Left ventricle myocardium superior (tissue), 1 donor: ENCODE measurements at regions not wholly inside any gene's neighbourhood (a gene's known extent, or its start where the extent isn't known, plus 50 kb on each side); places are given as distances from the start of the nearest gene placed in this dataset.

Source experiments
- ATAC-seq: fragments of 200-7000 bp; cut with Tn5 transposase; one replicate; pipeline ENCODE4 v1.9.1; 2020; ENCODE audit warnings: mild to moderate bottlenecking, moderate library complexity
- DNase-seq: peaks from one replicate; pipeline ENCODE4 v3.0.0-alpha.2; 2020
- intact Hi-C: fragments of 100-400 bp; cut with micrococcal nuclease; formaldehyde crosslinking; loops from one replicate; pipeline ENCODE4 v1.11.0; 2022
- donor health status: DM: no; HTN: yes; CAD: no; lungs with severe emphysema.

DNA sequence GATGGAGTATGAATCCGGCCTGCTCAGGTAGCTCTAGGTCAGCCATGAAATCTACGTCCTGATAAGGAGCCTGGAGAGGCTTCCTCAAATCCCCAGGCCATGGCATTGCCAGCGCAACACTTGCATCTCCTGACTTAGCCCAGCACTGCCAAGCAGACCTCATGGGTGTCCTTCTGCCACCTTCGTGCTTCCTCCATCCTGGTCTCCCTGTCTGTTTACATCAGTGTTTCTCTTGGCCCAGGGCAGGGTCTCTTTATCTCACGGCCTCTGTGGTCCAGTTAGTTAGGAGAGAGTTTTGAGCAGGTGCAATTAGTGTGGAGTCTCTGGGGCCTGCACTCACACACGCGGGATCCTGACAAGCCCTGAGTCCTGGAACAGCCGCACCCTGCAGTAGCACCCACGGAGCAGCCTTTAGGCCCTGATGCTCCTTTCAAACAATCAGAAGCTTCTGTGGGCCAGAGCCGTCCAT lies 193.1 kb upstream of the ARL4C start:
- no peak for ATAC-seq
- intact Hi-C loops = no loop called here
- DNase-seq = no peak

DNA sequence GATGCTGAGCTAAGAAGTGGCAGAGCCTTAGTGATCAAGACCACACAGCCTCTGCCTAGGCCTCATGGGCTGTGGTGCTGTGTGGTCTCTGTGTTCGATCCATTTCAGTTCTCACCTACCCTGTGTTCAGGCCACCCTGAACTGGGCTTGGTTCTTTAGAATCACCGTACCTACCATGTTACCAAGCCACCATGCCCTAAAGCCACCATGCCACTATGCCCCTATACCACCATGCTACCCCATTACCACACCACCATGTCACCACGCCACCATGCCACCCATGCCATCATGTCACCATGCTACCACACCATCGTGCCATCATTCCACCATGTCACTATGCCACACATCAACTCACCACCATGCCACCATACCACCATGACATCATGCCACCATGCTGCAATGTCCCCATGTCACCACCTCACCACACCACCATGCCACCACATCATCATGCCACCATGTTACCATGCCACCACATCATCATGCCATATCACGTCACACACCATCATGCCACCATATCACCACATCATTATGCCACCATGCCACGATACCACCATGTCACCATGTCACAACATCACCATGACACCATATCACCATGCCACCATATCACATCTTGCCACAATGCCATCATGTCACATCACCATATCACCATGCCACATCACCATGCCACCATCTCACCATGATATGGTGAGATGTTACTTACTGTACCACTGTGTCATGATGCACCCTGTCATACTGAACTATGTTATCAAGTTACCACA lies 191.0 kb upstream of the ARL4C start:
- intact Hi-C loops = no loop called here
- DNase-seq = no peak
- no peak for ATAC-seq

DNA sequence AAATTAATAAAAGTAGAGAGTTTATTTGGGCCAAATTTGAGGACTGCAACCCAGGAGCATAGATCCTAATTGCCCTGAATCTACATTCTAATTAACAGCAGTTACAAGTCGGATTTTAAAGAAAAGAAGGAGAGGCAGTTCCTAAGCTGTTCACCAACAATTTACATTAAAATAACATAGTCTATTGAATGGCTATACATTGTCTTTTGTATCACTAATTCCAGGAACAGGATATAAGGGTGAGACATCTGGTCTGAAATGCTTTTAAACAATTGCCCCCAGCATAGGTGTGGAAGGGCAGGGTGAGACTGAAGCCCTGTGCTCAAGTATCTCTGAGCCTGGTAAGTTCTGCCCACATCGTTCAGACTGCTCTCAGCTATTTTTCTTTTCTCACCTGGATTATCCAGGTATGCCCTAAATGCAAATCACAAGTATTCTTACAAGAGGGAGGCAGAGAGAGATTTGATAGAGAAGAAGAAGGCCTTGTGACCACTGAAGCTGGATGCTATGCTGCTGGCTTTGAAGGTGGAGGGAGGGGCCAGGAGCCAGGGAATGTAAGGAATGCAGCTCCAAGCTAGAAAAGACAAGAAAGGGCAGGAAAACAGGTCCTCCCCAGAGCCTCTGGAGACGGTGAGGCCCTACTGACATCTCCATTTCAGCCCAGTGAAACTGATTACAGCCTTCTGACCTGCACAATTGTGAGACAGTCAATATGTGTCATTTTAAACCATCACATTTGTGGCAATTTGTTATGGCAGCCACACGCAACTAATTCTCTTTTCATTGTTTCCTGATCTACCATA lies 189.4 kb upstream of the ARL4C start:
- intact Hi-C loops = no loop called here
- DNase-seq (no peak), ATAC-seq (no peak)

DNA sequence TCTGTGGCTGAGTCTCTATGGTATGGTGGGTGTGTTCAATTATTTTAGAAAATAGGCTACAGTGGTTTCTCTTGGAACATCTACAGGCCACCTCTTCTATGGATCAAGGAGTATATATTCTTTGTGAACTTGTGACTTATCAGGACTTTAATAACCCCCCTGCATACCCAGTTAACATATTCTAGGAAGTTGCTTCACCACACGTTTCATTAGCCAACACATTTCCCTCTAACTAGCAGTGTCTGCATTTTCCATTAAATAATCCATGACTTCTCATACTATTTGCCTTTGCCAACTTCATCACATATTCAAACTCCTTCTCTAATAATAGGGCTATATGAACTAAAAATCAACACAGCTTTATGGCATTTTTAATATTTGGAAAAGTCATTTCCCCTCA lies 187.6 kb upstream of the ARL4C start:
- intact Hi-C loops = no loop called here
- no peak for ATAC-seq
- no peak for DNase-seq

DNA sequence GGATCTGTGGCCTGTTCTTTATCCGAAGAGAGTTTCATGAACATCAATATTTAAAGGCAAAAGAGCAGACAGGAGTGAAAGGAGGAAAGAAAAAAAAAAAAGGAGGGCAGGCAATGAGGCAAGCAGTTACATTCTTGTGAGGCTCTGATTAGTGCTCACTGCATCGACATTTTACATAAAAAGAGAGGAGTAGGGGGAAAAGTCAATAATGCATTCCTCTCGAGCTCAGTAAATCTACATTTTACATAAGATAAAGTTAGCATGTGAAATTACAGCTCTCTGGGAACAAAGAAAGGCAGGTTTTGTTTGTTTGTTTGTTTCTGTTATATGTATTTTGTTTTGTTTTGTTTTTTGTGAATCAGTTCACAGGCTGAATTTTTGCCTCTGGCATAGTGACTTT lies 187.1 kb upstream of the ARL4C start:
- intact Hi-C loops = no loop called here
- DNase-seq = no peak
- no peak for ATAC-seq

DNA sequence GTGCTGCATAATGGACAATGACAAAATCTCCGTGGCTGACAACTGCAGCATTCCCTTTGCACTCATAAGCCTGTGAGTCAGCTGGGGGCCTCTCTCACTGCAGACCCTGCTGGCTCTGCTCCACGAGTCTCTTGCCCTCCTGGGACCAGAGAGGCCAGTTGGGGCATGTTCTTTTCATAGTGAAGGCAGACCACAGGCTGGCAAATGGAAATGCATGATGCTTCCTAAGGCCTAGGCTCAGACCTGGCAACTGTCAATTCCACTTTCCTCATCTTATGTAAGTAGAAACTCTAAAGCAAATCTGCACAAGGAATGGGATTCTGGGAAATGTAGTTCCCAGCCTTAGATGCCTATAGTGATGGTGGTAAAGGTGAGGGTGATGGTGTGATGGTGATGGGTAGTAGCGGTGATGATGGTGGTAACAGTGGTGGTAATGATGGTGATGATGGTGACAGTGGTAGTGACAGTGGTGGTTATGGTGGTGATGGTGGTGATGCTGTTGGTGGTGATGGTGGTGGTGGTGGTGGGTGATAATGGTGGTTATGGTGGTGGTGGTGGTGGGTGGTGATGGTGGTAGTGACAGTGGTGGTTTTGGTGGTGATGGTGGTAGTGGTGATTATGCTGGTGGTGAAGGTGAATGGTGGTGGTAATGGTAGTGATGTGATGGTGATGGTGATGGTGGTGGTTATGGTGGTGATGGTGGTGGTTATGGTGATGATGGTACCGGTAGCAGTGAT lies 185.8 kb upstream of the ARL4C start:
- no peak for DNase-seq
- intact Hi-C loops = no loop called here
- ATAC-seq = no peak

DNA sequence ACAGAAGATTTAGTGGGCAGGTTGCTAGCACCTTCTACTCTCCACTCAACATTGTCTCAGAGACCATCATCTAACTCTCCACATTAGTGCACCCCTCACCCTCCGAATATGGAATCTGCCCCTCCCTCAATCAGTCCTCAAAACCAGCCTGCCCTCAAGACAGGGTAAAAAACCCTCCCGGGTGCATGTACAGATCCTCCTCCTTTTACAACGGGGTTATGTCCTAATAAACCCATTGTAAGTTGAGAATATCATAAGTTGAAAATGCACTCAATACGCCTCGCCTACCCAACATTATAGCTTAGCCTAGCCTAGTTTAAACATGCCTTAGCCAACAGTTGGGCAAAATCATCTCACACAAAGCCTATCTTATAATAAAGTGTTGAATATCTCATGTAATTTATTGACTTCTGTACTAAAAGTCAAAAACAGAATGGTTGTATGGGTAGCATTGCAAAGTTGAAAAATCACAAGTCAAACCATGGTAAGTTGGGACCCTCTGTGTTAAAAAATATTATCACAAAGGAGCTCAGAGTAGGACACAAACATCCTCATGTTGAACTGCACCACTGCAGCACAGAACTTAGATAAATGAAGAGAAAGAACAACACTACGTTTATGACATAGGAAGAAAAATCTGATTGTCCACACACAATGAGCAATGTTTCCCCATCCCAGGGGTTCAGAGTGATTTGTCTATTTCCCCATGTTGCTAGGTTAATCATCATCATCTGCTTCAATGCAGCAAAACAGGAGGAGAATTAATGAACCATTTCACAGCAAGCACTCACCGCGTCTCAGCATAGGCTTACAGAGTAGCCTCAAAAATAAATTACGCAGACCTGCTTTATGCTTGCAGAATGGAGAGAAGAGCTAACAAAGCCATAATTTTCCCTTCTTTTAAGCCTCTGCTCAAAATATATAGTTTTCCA lies 184.1 kb upstream of the ARL4C start:
- DNase-seq (no peak), ATAC-seq (no peak)
- intact Hi-C loops = no loop called here

DNA sequence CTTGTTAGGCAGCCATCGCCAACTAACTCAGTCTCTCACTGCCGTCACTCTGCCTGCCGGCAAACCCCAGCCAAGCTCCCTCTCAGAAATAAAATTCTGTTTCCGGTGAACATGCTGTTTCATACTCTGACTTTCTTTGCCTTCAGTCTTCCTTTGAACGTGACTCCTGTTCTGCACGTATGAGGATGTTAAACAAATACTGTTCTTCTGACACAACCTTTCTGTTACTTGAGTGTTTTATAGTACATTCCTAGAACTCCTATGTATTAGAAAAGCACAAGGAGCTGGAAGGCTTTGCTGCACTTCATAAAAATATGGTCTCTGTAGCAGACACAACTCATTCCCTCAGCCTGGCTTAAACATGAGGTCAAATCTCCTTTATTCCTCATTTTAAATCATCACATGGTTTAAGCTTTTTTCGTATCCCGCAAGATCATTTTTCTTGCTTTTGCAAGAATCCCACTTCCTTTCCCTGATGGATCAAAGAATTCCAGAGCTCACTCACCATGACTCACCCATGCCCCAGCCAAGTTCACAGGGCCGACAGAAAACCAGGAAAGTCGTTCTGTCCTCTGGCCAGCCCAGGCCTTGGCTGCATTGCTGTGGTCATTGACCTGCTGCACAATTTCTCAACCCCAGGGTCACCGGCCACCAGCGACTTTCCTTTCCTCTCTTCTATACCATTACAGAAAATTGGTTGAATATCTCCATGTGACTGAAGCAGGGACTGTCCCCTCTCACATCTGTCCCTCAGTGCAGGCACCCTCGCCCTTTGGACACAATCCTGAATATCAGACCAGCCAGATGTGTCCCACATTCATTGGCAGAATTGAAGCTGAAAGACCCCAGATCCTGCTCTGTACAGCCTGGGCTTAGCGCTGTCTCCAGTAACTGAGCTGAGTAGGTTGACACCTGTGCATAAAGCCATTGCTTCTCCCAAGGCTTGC lies 183.1 kb upstream of the ARL4C start:
- intact Hi-C loops = no loop called here
- DNase-seq (peak; percentile 69), ATAC-seq (peak; percentile 94)

DNA sequence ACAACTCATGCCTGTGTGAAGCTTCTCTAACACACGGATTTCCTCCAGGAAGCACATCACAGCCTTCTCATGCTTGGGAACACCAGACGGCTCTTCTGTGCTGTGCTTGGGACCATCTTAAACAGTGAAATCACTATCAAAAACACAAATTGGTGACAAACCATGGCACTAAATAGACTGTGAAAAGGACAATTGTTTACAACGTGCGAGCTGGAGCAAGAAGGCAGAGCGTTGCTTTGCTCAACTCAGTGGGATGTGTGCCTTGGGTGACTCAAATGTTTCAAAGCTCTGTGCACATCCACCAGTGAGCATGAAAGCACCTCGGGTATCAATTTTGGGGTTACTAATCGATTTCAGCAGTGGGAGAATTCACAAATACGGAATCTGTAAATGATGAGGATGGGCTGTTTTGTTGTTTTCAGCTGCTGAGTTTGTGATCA lies 182.4 kb upstream of the ARL4C start:
- intact Hi-C loops = no loop called here
- DNase-seq = no peak
- no peak for ATAC-seq

DNA sequence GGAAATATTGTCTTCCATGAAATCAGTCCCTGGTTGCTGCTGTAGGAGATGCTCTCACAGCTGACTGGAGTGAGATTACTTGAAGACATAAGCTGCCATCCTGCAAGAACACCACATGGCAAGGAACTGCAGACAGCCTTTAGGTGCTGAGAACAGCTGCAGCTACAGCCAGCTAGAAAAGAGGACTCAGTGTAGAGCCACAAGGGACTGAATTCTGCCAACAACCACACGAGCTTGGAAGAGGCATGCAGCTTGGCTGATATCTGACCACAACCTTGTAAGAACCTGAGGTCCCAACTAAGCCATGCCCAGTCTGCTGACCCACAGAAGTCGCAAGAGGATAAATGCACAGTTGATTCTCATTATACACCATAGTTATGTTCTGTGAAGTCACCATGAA lies 181.8 kb upstream of the ARL4C start:
- ATAC-seq (no peak), DNase-seq (no peak)
- intact Hi-C loops = no loop called here

DNA sequence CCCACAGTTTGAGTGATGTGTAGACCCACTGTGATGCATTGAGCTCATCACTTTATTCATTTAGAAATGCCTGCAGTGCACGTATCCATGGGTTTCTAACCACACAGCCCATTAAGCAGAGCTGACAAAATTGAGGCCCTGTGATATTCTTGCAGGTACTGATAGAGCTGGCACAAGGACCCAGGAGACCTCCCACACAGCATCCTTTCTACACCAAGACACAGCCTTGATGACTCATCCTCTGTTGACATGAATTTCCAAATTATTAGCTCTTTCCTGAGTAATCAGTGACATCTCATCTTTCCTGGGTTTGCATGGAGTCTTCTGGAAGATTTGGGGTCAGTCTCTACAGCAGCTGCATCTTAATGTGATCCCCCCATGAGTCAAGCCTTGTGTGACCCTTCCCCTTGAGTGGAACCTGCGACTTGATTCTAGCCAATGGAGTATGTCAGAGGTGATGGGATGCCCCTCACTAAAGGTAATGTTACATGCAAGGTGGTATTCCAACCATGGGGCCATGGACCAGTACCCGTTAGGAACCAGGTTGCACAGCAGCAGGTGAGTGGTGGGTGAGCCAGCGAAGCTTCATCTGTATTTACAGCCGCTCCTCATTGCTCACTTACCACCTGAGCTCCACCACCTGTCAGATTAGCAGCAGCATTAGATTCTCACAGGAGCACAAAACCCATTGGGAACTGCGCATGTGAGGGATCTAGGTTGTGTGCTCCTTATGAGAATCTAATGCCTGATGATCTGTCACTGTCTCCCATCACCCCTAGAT lies 181.1 kb upstream of the ARL4C start:
- intact Hi-C loops = no loop called here
- ATAC-seq (no peak), DNase-seq (no peak)

DNA sequence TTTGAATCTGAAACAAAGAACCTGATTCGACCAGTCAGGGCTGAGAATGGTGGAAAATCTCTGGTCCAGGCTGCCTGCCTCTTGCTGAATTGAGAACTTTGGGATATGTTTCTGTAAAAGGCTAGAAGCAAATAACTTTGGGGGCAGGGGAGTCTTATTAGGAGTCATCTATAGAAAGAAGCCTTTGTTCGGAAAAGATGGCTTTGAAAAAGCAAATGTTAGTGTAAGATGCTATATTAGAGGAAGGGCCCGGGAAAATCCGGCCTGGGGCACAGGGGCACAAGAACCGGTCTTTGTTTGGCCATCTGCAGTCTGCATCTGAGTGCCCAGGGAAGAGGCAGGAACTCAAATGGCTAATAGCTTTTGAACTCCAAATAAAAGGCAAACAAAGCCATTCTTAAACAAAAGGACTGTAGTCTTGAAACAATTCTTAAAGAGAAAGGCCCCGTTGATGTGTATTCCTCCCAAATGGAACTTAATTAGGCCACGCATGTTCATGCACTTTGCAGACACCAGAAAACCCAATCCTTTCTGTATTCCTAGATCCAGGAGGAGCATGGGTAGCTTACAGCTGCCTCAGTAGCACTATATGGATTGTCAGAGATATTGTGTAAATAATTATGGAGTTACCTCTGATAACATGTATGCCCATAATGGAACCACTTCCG lies 180.0 kb upstream of the ARL4C start:
- DNase-seq (no peak), ATAC-seq (no peak)
- intact Hi-C loops = no loop called here

DNA sequence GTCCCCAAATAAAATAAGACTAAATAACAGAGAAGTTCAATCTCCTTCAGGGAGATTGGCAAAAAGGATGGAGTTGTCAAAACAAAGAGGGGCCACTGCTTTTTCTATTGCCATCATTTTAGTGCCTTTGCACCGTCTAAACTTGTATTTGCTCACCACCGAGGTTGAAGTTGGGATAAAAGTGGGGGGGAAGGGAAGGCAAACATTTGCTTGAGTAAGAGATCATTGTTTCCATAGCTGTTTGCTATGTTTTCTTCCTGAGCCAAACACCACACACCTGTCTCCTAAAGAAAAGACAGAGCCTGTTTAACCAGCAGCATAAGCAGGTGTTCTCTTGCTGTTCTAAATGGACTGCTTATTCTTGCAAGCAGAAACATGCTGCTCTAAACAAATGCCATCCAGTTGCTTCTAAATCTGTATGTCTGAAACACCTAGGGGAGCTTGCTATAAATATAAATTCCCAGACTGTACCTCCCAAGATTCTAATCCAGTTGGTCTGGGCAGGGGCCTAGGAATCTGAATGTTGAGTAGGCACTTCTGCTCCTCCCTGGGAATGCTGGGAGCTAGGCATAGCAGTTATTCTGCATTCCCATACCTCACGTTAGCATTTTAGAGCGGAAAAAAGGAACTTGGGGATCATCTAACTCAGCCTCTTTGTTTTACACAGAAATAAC lies 179.4 kb upstream of the ARL4C start:
- ATAC-seq (no peak), DNase-seq (no peak)
- intact Hi-C loops = no loop called here

DNA sequence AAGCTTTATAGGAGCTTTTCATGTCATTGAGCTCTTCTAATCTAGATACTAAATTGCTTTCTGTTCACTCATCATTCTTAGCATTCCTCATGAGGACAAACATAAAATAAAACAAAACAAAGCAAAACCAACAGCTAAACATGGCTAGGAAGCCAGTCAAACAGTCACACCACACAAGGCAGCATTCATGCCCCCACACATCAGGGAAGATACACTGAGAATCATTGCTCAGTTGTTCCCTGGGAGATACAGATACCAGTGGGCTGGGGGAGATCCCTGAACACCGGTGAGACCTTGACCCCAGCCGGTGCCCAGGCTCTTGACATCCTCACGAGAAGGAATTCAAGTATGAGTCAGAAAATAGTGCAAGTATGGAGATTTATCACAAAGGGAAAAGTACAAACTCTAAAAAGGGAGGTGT lies 177.9 kb upstream of the ARL4C start:
- intact Hi-C loops = no loop called here
- ATAC-seq = no peak

DNA sequence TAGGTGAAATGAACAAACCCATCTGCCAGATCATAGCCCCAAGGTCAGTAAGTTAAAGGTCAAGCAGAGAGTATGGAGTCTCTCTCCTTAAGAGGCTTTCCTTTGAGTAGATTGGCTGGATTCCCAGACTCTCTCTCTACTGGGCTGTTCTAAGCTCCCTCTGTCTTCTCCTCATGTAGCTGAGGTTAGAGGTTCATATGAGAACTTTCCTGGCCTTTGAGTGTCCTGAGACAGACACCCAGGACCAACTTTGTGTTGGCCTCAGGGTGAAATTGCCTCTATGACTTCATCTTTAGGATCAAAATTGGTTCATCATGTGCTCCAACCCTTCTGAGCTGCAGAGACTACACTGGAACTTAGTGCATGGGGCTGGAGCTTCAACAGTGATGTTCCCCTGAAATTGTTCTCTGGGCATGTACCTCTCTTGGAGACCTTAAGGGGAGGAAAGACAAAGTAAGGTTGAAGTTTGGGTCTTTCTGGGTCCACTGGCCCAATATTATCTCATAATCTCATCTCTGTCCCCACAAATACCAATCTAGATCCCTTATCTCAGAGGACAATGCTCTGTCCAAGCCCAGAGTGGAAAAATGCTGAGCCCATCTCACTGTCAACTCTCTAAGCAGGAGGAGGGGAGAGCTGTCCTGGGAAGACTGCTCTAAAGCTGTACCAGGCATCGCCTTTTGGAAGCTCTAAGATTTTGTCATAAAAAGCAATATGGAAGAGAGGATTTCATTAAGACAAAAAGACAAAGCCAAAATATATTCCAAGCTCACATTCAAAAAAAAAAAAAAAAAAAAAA lies 177.3 kb upstream of the ARL4C start:
- intact Hi-C loops = no loop called here
- ATAC-seq = no peak
- no peak for DNase-seq

More for the DNA sequence above, 177.9 kb upstream of the ARL4C start:
- DNase-seq = no peak
